Heart left ventricle (tissue), 13 donors: ENCODE measurements at regions not wholly inside any gene's neighbourhood (a gene's known extent, or its start where the extent isn't known, plus 50 kb on each side); places are given as distances from the start of the nearest gene placed in this dataset.

Experiments
- POLR2A ChIP-seq, 2 donors: fragments of 450-650 bp; IDR thresholded peaks; one replicate each; pipeline ENCODE4 v1.6.1; 2017; ENCODE audit warnings: antibody characterized with exemption in 2 of 2, mild to moderate bottlenecking in 2 of 2, moderate library complexity in 2 of 2
- TF ChIP-seq, protein P1 (sequence below), 12 donors: fragments of 200-600 bp; sonication (generic) in 4 of 12; IDR thresholded peaks; one replicate each; pipeline versions ENCODE4 v1.5.0 to v1.8.0; 2018 to 2022; ENCODE audit warnings: antibody characterized with exemption in 12 of 12, mild to moderate bottlenecking in 5 of 12
- donor health status: ischemic (EF 13 %, LVEDD 7.1; RV severe dilation, severe dysfunction).
- donor health status: DM: no; HTN: yes; CAD: no.
- donor health status: DM: no; HTN: no; CAD: no.
- donor health status: ischemic (EF 25% LVEDD 6.9; RV normal size, moderate dysfunction).
- donor health status: ischemic (EF 25% LVEDD 5.7; RV mildly dilated, moderate dysfunction).
- donor health status: ischemic (EF 35%, LVEDD 5.7; RV mildly dilated, moderate dysfunction).
- donor health status: nonischemic (EF 11% LVEDD 7.7; RV severe dilation, severe dysfunction).
- donor health status: DM: yes; HTN: yes; CAD: no.
- donor health status: PGD.
- donor health status: ischemic (EF 29% LVEDD 5.4; RV normal size, mild dysfunction).
- donor health status: nonischemic (EF 23%, LVEDD 6.1; RV moderate dilation, normal function).

DNA sequence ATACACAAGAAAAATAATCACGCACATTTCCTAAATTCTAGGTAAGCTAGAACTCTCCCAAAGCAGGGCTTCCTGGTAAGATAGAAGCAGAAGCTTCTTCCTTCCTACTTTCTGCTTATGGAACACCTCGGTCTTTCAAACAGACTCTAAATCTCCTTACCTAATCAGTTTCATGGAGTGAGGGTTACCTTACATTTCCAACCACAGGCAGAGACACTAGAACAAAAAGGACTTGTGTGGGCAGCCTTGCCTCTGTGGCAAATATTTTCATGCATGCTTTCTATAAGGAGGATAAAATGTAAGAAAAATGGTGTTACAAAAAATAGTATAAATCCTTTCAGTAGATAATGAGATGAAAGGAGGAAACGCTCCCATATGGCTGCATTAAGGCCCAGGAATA lies 386.3 kb upstream of the SMIM30 start:
- TF ChIP-seq, protein P1, sequence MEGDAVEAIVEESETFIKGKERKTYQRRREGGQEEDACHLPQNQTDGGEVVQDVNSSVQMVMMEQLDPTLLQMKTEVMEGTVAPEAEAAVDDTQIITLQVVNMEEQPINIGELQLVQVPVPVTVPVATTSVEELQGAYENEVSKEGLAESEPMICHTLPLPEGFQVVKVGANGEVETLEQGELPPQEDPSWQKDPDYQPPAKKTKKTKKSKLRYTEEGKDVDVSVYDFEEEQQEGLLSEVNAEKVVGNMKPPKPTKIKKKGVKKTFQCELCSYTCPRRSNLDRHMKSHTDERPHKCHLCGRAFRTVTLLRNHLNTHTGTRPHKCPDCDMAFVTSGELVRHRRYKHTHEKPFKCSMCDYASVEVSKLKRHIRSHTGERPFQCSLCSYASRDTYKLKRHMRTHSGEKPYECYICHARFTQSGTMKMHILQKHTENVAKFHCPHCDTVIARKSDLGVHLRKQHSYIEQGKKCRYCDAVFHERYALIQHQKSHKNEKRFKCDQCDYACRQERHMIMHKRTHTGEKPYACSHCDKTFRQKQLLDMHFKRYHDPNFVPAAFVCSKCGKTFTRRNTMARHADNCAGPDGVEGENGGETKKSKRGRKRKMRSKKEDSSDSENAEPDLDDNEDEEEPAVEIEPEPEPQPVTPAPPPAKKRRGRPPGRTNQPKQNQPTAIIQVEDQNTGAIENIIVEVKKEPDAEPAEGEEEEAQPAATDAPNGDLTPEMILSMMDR (IDR thresholded peaks at IDR 0.05) = no peak
- TF ChIP-seq POLR2A (IDR thresholded peaks at IDR 0.05) = no peak
